HCT116 (cell line): ENCODE measurements at regions not wholly inside any gene's neighbourhood (a gene's known extent, or its start where the extent isn't known, plus 50 kb on each side); places are given as distances from the start of the nearest gene placed in this dataset.

Source experiments
- ATAC-seq: fragments of 200-7000 bp; cut with Tn5 transposase; 2 replicates; pipeline ENCODE4 v1.9.1; 2020; ENCODE audit warnings: mild to moderate bottlenecking, moderate library complexity
- BruUV-seq: library from RNA; stranded (reverse); fragments of 400-500 nt; replicated peaks from 2 replicates; lab custom pipeline; 2021; lab: Mats Ljungman, UMichigan
- CTCF ChIA-PET: fragments of 300-600 bp; sonication (Branson Sonifier 250); formaldehyde crosslinking; loops from one replicate; lab custom pipeline; 2021; ENCODE audit warnings: antibody characterized with exemption; lab: Charles Lee
- POLR2A ChIA-PET: fragments of 300-600, 350-600 bp; sonication (Branson Sonifier 250); formaldehyde crosslinking; loops from one replicate; lab custom pipeline; 2021; ENCODE audit warnings: antibody characterized with exemption; lab: Charles Lee
- RAD21 ChIA-PET, 2 experiments: fragments of 300-600 bp; sonication (Branson Sonifier 250); formaldehyde crosslinking; loops; one replicate each; lab custom pipeline; 2023; ENCODE audit warnings: low total read pairs in 2 of 2; ENCODE audit not compliant: uncharacterized antibody in 2 of 2, unreplicated experiment in 2 of 2, low non-redundant PET in 1 of 2; lab: Charles Lee
- DNase-seq: peaks from one replicate; pipeline ENCODE4 v3.0.0-alpha.2; 2010; ENCODE audit warnings: low read depth, low spot score
- H2AFZ ChIP-seq: fragments of 200-600 bp; shearing (Covaris generic), sonication (generic); 2 replicates; pipeline ENCODE4 v1.6.1; 2017; ENCODE audit warnings: low read depth, mixed run types, mixed read lengths, antibody characterized with exemption, low read length; ENCODE audit not compliant: poor library complexity, severe bottlenecking
- H3K27ac ChIP-seq: 2 replicates; pipeline ENCODE4 v1.5.1; 2012; ENCODE audit warnings: low read depth, low read length
- H3K27me3 ChIP-seq: fragments of 200-600 bp; sonication (generic); 2 replicates; pipeline ENCODE4 v1.6.1; 2016; ENCODE audit warnings: mixed run types, low read length, mixed read lengths; ENCODE audit not compliant: insufficient read depth
- H3K36me3 ChIP-seq, 2 experiments: fragments of 200-500 bp in 1 of 2; fragments of 200-600 bp in 1 of 2; sonication (Bioruptor generic) in 1 of 2; sonication (generic) in 1 of 2; 2 replicates each; pipeline versions ENCODE4 v1.5.1 to v1.6.1; 2014 to 2016; ENCODE audit warnings: low read length in 2 of 2, inconsistent platforms in 1 of 2, mixed read lengths in 1 of 2, mixed run types in 1 of 2; ENCODE audit not compliant: insufficient read depth in 2 of 2, control insufficient read depth in 1 of 2
- H3K4me1 ChIP-seq, 2 experiments: fragments of 200-600 bp in 1 of 2; sonication (generic) in 1 of 2; 2 replicates each; pipeline versions ENCODE4 v1.5.1 to v1.6.1; 2012 to 2017; ENCODE audit warnings: low read length in 2 of 2, inconsistent platforms in 1 of 2, mild to moderate bottlenecking in 1 of 2, mixed read lengths in 1 of 2, mixed run types in 1 of 2, moderate library complexity in 1 of 2; ENCODE audit not compliant: insufficient read depth in 2 of 2, control insufficient read depth in 1 of 2
- H3K4me2 ChIP-seq: fragments of 200-600 bp; sonication (generic); 2 replicates; pipeline ENCODE4 v1.6.1; 2017; ENCODE audit warnings: mixed run types, low read length, mixed read lengths
- H3K4me3 ChIP-seq, 2 experiments: fragments of 200-600 bp in 1 of 2; sonication (generic) in 1 of 2; replicated peaks in 1 of 2; 2 replicates each; pipeline ENCODE4 v1.5.1; 2011 to 2016; ENCODE audit warnings: low read length in 2 of 2, control low read depth in 1 of 2, low read depth in 1 of 2, mild to moderate bottlenecking in 1 of 2, mixed read lengths in 1 of 2, mixed run types in 1 of 2
- H3K79me2 ChIP-seq: fragments of 200-600 bp; sonication (generic); 2 replicates; pipeline ENCODE4 v1.6.1; 2017; ENCODE audit warnings: mild to moderate bottlenecking, mixed run types, low read length, moderate library complexity, mixed read lengths; ENCODE audit not compliant: insufficient read depth
- H3K9ac ChIP-seq: fragments of 200-600 bp; sonication (generic); 2 replicates; pipeline ENCODE4 v1.6.1; 2016; ENCODE audit warnings: low read length, mixed read lengths
- H3K9me2 ChIP-seq: fragments of 200-600 bp; sonication (generic), shearing (Covaris generic); 2 replicates; pipeline ENCODE4 v1.6.1; 2017; ENCODE audit warnings: mixed run types, mild to moderate bottlenecking, moderate library complexity; ENCODE audit not compliant: insufficient read depth
- H3K9me3 ChIP-seq, 2 experiments: fragments of 200-500 bp in 1 of 2; fragments of 200-600 bp in 1 of 2; sonication (Bioruptor generic) in 1 of 2; sonication (generic) in 1 of 2; 2 replicates each; pipeline ENCODE4 v1.6.1; 2014 to 2017; ENCODE audit warnings: low read length in 2 of 2, mixed read lengths in 2 of 2, inconsistent platforms in 1 of 2, low read depth in 1 of 2, mild to moderate bottlenecking in 1 of 2, mixed run types in 1 of 2, moderate library complexity in 1 of 2; ENCODE audit not compliant: control insufficient read depth in 1 of 2, insufficient read depth in 1 of 2
- H4K20me1 ChIP-seq: fragments of 200-600 bp; sonication (generic), shearing (Covaris generic); 2 replicates; pipeline ENCODE4 v1.6.1; 2017; ENCODE audit warnings: mixed run types, mild to moderate bottlenecking, moderate library complexity; ENCODE audit not compliant: insufficient read depth
- CEBPB ChIP-seq: IDR thresholded peaks from 2 replicates; pipeline ENCODE4 v1.6.1; 2012; ENCODE audit warnings: low read depth
- CTCF ChIP-seq, 3 experiments: fragments of 200-600 bp in 1 of 3; sonication (generic) in 1 of 3; IDR thresholded peaks in 2 of 3; conservative IDR thresholded peaks in 1 of 3; 2 replicates each; pipeline ENCODE4 v1.5.1; 2012 to 2017; ENCODE audit warnings: low read depth in 2 of 3, low read length in 2 of 3, antibody characterized with exemption in 1 of 3, borderline replicate concordance in 1 of 3, control low read depth in 1 of 3, mild to moderate bottlenecking in 1 of 3, mixed read lengths in 1 of 3, mixed run types in 1 of 3, moderate library complexity in 1 of 3; ENCODE audit not compliant: insufficient read depth in 1 of 3
- EZH2 ChIP-seq: fragments of 200-600 bp; sonication (generic); IDR thresholded peaks from 2 replicates; pipeline ENCODE4 v1.6.1; 2017; ENCODE audit warnings: antibody characterized with exemption, mixed run types
- FOSL1 ChIP-seq: IDR thresholded peaks from 2 replicates; pipeline ENCODE4 v1.6.1; 2012; ENCODE audit warnings: low read depth
- POLR2A ChIP-seq: IDR thresholded peaks from 2 replicates; pipeline ENCODE4 v1.7.0; 2011; ENCODE audit warnings: borderline replicate concordance; ENCODE audit not compliant: insufficient read depth, insufficient read length; ENCODE audit errors: extremely low read depth
- RAD21 ChIP-seq: IDR thresholded peaks from 2 replicates; pipeline ENCODE4 v1.6.1; 2012; ENCODE audit warnings: low read depth, mild to moderate bottlenecking
- SP1 ChIP-seq: IDR thresholded peaks from 2 replicates; pipeline ENCODE4 v1.6.1; 2012; ENCODE audit warnings: low read depth
- TCF7L2 ChIP-seq: IDR thresholded peaks from 2 replicates; pipeline ENCODE4 v1.7.0; 2011; ENCODE audit warnings: borderline replicate concordance, inconsistent platforms; ENCODE audit not compliant: insufficient read depth, insufficient read length; ENCODE audit errors: extremely low read depth
- ZFX ChIP-seq: fragments of 450-650 bp; IDR thresholded peaks from 2 replicates; pipeline ENCODE4 v1.6.1; 2017
- intact Hi-C: fragments of 100-400 bp; cut with micrococcal nuclease; formaldehyde crosslinking; loops from 2 replicates; pipeline ENCODE4 v1.10.0; 2022
- TF ChIP-seq, protein P1 (sequence below): IDR thresholded peaks from 2 replicates; pipeline ENCODE4 v1.6.1; 2011; ENCODE audit warnings: mild to moderate bottlenecking, low read length, moderate library complexity; ENCODE audit not compliant: insufficient replicate concordance; ENCODE audit errors: extremely low read depth

DNA sequence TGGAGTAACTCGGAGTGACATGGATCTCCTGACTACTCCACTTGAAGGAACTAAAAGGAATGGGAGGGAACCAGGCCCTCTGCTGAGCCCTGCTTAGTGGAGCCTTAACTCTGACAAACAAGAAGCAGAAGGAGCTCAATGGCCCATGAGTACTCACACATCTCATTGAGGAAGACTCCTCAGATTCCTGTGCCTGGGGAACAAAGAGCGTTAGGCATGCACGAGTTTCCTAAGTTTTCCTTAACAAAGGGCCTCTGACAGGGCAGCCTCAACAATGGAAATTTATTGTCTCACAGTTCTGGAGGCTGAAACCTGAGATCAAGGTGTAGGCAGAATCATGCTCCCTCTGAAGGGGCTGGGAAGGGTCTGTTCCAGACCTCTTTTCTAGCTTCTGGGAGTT lies 185.7 kb upstream of the NTF3 start:
- Histone ChIP-seq H3K9ac (no peak overlapping the region), H3K4me3 (no peak overlapping the region), H3K9me3 (no peaks in the 10 kb centered on the region), H2AFZ (no peak overlapping the region), H3K4me1 (no peaks in the 10 kb centered on the region), H3K27ac (no peak overlapping the region), H4K20me1 (no peaks in the 10 kb centered on the region), H3K4me2 (no peak overlapping the region), H3K27me3 (no peaks in the 10 kb centered on the region), H3K79me2 (no peaks in the 10 kb centered on the region), H3K9me2 (no peaks in the 10 kb centered on the region), H3K36me3 (no peaks in the 10 kb centered on the region)
- no TSS peak for BruUV-seq
- intact Hi-C loops, result no loop called here
- no peak for TF ChIP-seq RAD21
- no peak for TF ChIP-seq CTCF (IDR thresholded peaks at IDR 0.05 in 2 of 3, conservative IDR thresholded peaks at IDR 0.05 in 1 of 3; ENCODE audit: borderline replicate concordance in 1 of 3, insufficient read depth in 1 of 3, low read depth in 2 of 3, low read length in 2 of 3)
- no peak for TF ChIP-seq SP1
- no peak for TF ChIP-seq CEBPB
- TF ChIP-seq ZFX, result no peak
- TF ChIP-seq, protein P1, sequence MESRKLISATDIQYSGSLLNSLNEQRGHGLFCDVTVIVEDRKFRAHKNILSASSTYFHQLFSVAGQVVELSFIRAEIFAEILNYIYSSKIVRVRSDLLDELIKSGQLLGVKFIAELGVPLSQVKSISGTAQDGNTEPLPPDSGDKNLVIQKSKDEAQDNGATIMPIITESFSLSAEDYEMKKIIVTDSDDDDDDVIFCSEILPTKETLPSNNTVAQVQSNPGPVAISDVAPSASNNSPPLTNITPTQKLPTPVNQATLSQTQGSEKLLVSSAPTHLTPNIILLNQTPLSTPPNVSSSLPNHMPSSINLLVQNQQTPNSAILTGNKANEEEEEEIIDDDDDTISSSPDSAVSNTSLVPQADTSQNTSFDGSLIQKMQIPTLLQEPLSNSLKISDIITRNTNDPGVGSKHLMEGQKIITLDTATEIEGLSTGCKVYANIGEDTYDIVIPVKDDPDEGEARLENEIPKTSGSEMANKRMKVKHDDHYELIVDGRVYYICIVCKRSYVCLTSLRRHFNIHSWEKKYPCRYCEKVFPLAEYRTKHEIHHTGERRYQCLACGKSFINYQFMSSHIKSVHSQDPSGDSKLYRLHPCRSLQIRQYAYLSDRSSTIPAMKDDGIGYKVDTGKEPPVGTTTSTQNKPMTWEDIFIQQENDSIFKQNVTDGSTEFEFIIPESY, result no peak
- TF ChIP-seq EZH2, result no peak
- no peak for TF ChIP-seq POLR2A
- no peak for TF ChIP-seq FOSL1
- no peak for TF ChIP-seq TCF7L2
- ChIA-PET POLR2A (no interaction called here), CTCF (no interaction called here), RAD21 (no interaction called here)
- DNase-seq (no peak), ATAC-seq (no peak)
